Mesenchymal stem cell (in vitro differentiated cells and primary cell): ENCODE measurements at regions not wholly inside any gene's neighbourhood (a gene's known extent, or its start where the extent isn't known, plus 50 kb on each side); places are given as distances from the start of the nearest gene placed in this dataset.

ENCODE experiments used
- DNase-seq: peaks from one replicate; pipeline ENCODE4 v3.0.0-alpha.2; 2013
- H2AFZ ChIP-seq: one replicate; pipeline ENCODE4 v1.6.1; 2013; ENCODE audit warnings: low read depth, mild to moderate bottlenecking, control low read depth, inconsistent platforms, low read length, moderate library complexity
- H2AK5ac ChIP-seq: 2 replicates; pipeline ENCODE4 v1.6.1; 2013; ENCODE audit warnings: low read length, moderate library complexity, mild to moderate bottlenecking, inconsistent platforms; ENCODE audit not compliant: severe bottlenecking
- H2BK120ac ChIP-seq: one replicate; pipeline ENCODE4 v1.6.1; 2013; ENCODE audit warnings: low read depth, mild to moderate bottlenecking, inconsistent platforms, low read length, moderate library complexity
- H2BK12ac ChIP-seq, 2 experiments: one replicate each; pipeline ENCODE4 v1.6.1; 2013; ENCODE audit warnings: inconsistent platforms in 2 of 2, low read length in 2 of 2, mild to moderate bottlenecking in 2 of 2, moderate library complexity in 2 of 2, control low read depth in 1 of 2
- H2BK15ac ChIP-seq: one replicate; pipeline ENCODE4 v1.6.1; 2013; ENCODE audit warnings: mild to moderate bottlenecking, low read depth, inconsistent platforms; ENCODE audit not compliant: poor library complexity, severe bottlenecking
- H2BK5ac ChIP-seq: 2 replicates; pipeline ENCODE4 v1.6.1; 2013; ENCODE audit warnings: low read depth, mild to moderate bottlenecking, low read length, control low read depth, inconsistent platforms; ENCODE audit not compliant: poor library complexity, severe bottlenecking
- H3K14ac ChIP-seq, 2 experiments: one replicate each; pipeline ENCODE4 v1.6.1; 2013; ENCODE audit warnings: inconsistent platforms in 2 of 2, low read length in 2 of 2, control low read depth in 1 of 2, mild to moderate bottlenecking in 1 of 2, moderate library complexity in 1 of 2
- H3K18ac ChIP-seq, 2 experiments: one replicate each; pipeline ENCODE4 v1.6.1; 2013; ENCODE audit warnings: inconsistent platforms in 2 of 2, low read length in 2 of 2, control low read depth in 1 of 2, low read depth in 1 of 2, mild to moderate bottlenecking in 1 of 2
- H3K23ac ChIP-seq, 2 experiments: one replicate each; pipeline ENCODE4 v1.6.1; 2013; ENCODE audit warnings: inconsistent platforms in 2 of 2, low read length in 2 of 2, mild to moderate bottlenecking in 2 of 2, moderate library complexity in 2 of 2, control low read depth in 1 of 2
- H3K27ac ChIP-seq: 2 replicates; pipeline ENCODE4 v1.5.1; 2013; ENCODE audit warnings: mild to moderate bottlenecking, moderate library complexity, low read length, control low read depth, inconsistent platforms; ENCODE audit not compliant: poor library complexity, severe bottlenecking
- H3K27me3 ChIP-seq, 2 experiments: 2 replicates each; pipeline versions ENCODE4 v1.6.1 to v1.7.0; 2013; ENCODE audit warnings: low read length in 2 of 2, mild to moderate bottlenecking in 2 of 2, moderate library complexity in 2 of 2, control low read depth in 1 of 2, inconsistent platforms in 1 of 2; ENCODE audit not compliant: control insufficient read depth in 1 of 2, insufficient read depth in 1 of 2
- H3K36me3 ChIP-seq, 2 experiments: 2 replicates each; pipeline versions ENCODE4 v1.6.1 to v1.7.0; 2013; ENCODE audit warnings: low read length in 2 of 2, control low read depth in 1 of 2, inconsistent platforms in 1 of 2, low read depth in 1 of 2, mild to moderate bottlenecking in 1 of 2; ENCODE audit not compliant: insufficient read depth in 2 of 2, control insufficient read depth in 1 of 2
- H3K4ac ChIP-seq, 2 experiments: one replicate each; pipeline ENCODE4 v1.6.1; 2013; ENCODE audit warnings: inconsistent platforms in 2 of 2, low read length in 2 of 2, mild to moderate bottlenecking in 2 of 2, moderate library complexity in 2 of 2, control low read depth in 1 of 2, low read depth in 1 of 2
- H3K4me1 ChIP-seq: 2 replicates; pipeline ENCODE4 v1.6.1; 2013; ENCODE audit warnings: low read depth, low read length, control low read depth; ENCODE audit not compliant: control insufficient read depth, insufficient read depth
- H3K4me2 ChIP-seq: 2 replicates; pipeline ENCODE4 v1.6.1; 2013; ENCODE audit warnings: low read length, mild to moderate bottlenecking, inconsistent platforms; ENCODE audit not compliant: poor library complexity, severe bottlenecking
- H3K4me3 ChIP-seq, 2 experiments: 2 replicates each; pipeline versions ENCODE4 v1.5.1 to v1.7.0; 2013; ENCODE audit warnings: low read length in 2 of 2, mild to moderate bottlenecking in 2 of 2, control low read depth in 1 of 2, low read depth in 1 of 2; ENCODE audit not compliant: insufficient read depth in 1 of 2
- H3K79me1 ChIP-seq: replicated peaks from 2 replicates; pipeline ENCODE4 v1.6.1; 2013; ENCODE audit warnings: mild to moderate bottlenecking, control low read depth, low read length, inconsistent platforms; ENCODE audit not compliant: poor library complexity, severe bottlenecking
- H3K9ac ChIP-seq: 2 replicates; pipeline ENCODE4 v1.7.0; 2013; ENCODE audit warnings: mild to moderate bottlenecking, low read length, moderate library complexity
- H3K9me3 ChIP-seq: 2 replicates; pipeline ENCODE4 v1.7.0; 2013; ENCODE audit warnings: mild to moderate bottlenecking, low read length; ENCODE audit not compliant: control insufficient read depth
- H4K8ac ChIP-seq: one replicate; pipeline ENCODE4 v1.6.1; 2013; ENCODE audit warnings: inconsistent platforms, mild to moderate bottlenecking, low read length, moderate library complexity
- H4K91ac ChIP-seq: one replicate; pipeline ENCODE4 v1.6.1; 2013; ENCODE audit warnings: mild to moderate bottlenecking, low read length, inconsistent platforms
- WGBS: methylation state at CpG from one replicate; pipeline ENCODE4 v1.1.7; 2013; ENCODE audit warnings: mixed read lengths; 5-methylcytosine and 5-hydroxymethylcytosine counted together

- no peak overlapping the region for H2AFZ ChIP-seq
- no peaks in the 10 kb centered on the region for H3K9me3 ChIP-seq
- H3K4me2 ChIP-seq: no peak overlapping the region
- H4K91ac ChIP-seq: no peak overlapping the region
- H4K8ac ChIP-seq: no peak overlapping the region
- no peak overlapping the region for H2BK15ac ChIP-seq
- no peaks in the 10 kb centered on the region for H3K4me1 ChIP-seq
- no peaks in the 10 kb centered on the region for H3K36me3 ChIP-seq
- H2AK5ac ChIP-seq: no peak overlapping the region
- no peak overlapping the region for H3K14ac ChIP-seq
- no peak overlapping the region for H3K18ac ChIP-seq
- H3K79me1 ChIP-seq: no peaks in the 10 kb centered on the region
- no peak for DNase-seq
- H3K4ac ChIP-seq: no peak overlapping the region
- H3K27me3 ChIP-seq: peaks cover 0 to 21% of the 10 kb centered on the region in 2 experiments
- WGBS: 87% methylated on average over 3 of the region's 4 CpGs
- H2BK5ac ChIP-seq: no peak overlapping the region
- no peak overlapping the region for H2BK120ac ChIP-seq
- no peak overlapping the region for H3K9ac ChIP-seq
- no peak overlapping the region for H3K4me3 ChIP-seq
- H2BK12ac ChIP-seq: no peak overlapping the region
- no peak overlapping the region for H3K23ac ChIP-seq
- H3K27ac ChIP-seq: no peak overlapping the region
Observed at GRCh38 chr18:75782204-75782603, 354.7 kb upstream of the SMIM21 start.

- Histone ChIP-seq H2BK15ac (no peak overlapping the region), H3K4me1 (no peaks in the 10 kb centered on the region), H3K27ac (no peak overlapping the region), H3K4ac (no peak overlapping the region), H2AK5ac (no peak overlapping the region), H3K4me2 (no peak overlapping the region), H2BK5ac (no peak overlapping the region), H3K27me3 (peaks cover 0 to 21% of the 10 kb centered on the region in 2 experiments), H3K23ac (no peak overlapping the region), H3K36me3 (no peaks in the 10 kb centered on the region), H4K8ac (no peak overlapping the region), H3K9me3 (no peaks in the 10 kb centered on the region), H2BK12ac (no peak overlapping the region), H3K14ac (no peak overlapping the region), H2BK120ac (no peak overlapping the region), H4K91ac (no peak overlapping the region), H3K9ac (no peak overlapping the region), H3K4me3 (no peak overlapping the region), H2AFZ (no peak overlapping the region), H3K79me1 (no peaks in the 10 kb centered on the region), H3K18ac (no peak overlapping the region)
- DNase-seq: no peak
- WGBS: 96% methylated on average over 2 of the region's 3 CpGs
Observed at GRCh38 chr18:75779910-75780309, 352.4 kb upstream of the SMIM21 start.

GRCh38 chr18:75779450-75779849 lies 351.9 kb upstream of the SMIM21 start:
- no peaks in the 10 kb centered on the region for H3K36me3 ChIP-seq
- no peak overlapping the region for H3K23ac ChIP-seq
- no peak overlapping the region for H2AFZ ChIP-seq
- no peak overlapping the region for H2AK5ac ChIP-seq
- H3K27me3 ChIP-seq: peaks cover 0 to 21% of the 10 kb centered on the region in 2 experiments
- no peak overlapping the region for H3K4me2 ChIP-seq
- no peak overlapping the region for H4K91ac ChIP-seq
- 89% methylated on average over 4 of the region's 4 CpGs for WGBS
- H2BK120ac ChIP-seq: no peak overlapping the region
- no peaks in the 10 kb centered on the region for H3K79me1 ChIP-seq
- H2BK12ac ChIP-seq: no peak overlapping the region
- H3K9ac ChIP-seq: no peak overlapping the region
- H2BK5ac ChIP-seq: no peak overlapping the region
- H3K27ac ChIP-seq: no peak overlapping the region
- H2BK15ac ChIP-seq: no peak overlapping the region
- H3K4me3 ChIP-seq: no peak overlapping the region
- no peaks in the 10 kb centered on the region for H3K4me1 ChIP-seq
- DNase-seq: no peak
- H3K14ac ChIP-seq: no peak overlapping the region
- H3K4ac ChIP-seq: no peak overlapping the region
- H4K8ac ChIP-seq: no peak overlapping the region
- H3K18ac ChIP-seq: no peak overlapping the region
- H3K9me3 ChIP-seq: no peaks in the 10 kb centered on the region

- H3K14ac ChIP-seq: peak overlapping the region in 1 of 2 experiments; percentile 61
- no peak overlapping the region for H3K18ac ChIP-seq
- no peaks in the 10 kb centered on the region for H3K4me1 ChIP-seq
- H4K91ac ChIP-seq: no peak overlapping the region
- H3K4me3 ChIP-seq: no peak overlapping the region
- no peak overlapping the region for H2AK5ac ChIP-seq
- DNase-seq: no peak
- no peak overlapping the region for H3K27ac ChIP-seq
- peaks cover 0 to 10% of the 10 kb centered on the region in 2 experiments for H3K27me3 ChIP-seq
- H3K9ac ChIP-seq: no peak overlapping the region
- no peak overlapping the region for H2AFZ ChIP-seq
- H3K4ac ChIP-seq: no peak overlapping the region
- no peak overlapping the region for H3K23ac ChIP-seq
- H2BK5ac ChIP-seq: no peak overlapping the region
- H3K79me1 ChIP-seq: no peaks in the 10 kb centered on the region
- no peaks in the 10 kb centered on the region for H3K9me3 ChIP-seq
- H2BK15ac ChIP-seq: no peak overlapping the region
- H3K4me2 ChIP-seq: no peak overlapping the region
- no peak overlapping the region for H2BK120ac ChIP-seq
- H3K36me3 ChIP-seq: no peaks in the 10 kb centered on the region
- no peak overlapping the region for H2BK12ac ChIP-seq
- H4K8ac ChIP-seq: no peak overlapping the region
- WGBS: 74% methylated on average over 6 of the region's 6 CpGs
Observed at GRCh38 chr18:75777630-75778029, 350.1 kb upstream of the SMIM21 start.
